HCT116 (cell line): ENCODE measurements at regions not wholly inside any gene's neighbourhood (a gene's known extent, or its start where the extent isn't known, plus 50 kb on each side); places are given as distances from the start of the nearest gene placed in this dataset.

Experiments
- ATAC-seq: fragments of 200-7000 bp; cut with Tn5 transposase; 2 replicates; pipeline ENCODE4 v1.9.1; 2020; ENCODE audit warnings: mild to moderate bottlenecking, moderate library complexity
- BruUV-seq: library from RNA; stranded (reverse); fragments of 400-500 nt; replicated peaks from 2 replicates; lab custom pipeline; 2021; lab: Mats Ljungman, UMichigan
- CTCF ChIA-PET: fragments of 300-600 bp; sonication (Branson Sonifier 250); formaldehyde crosslinking; loops from one replicate; lab custom pipeline; 2021; ENCODE audit warnings: antibody characterized with exemption; lab: Charles Lee
- POLR2A ChIA-PET: fragments of 300-600, 350-600 bp; sonication (Branson Sonifier 250); formaldehyde crosslinking; loops from one replicate; lab custom pipeline; 2021; ENCODE audit warnings: antibody characterized with exemption; lab: Charles Lee
- RAD21 ChIA-PET, 2 experiments: fragments of 300-600 bp; sonication (Branson Sonifier 250); formaldehyde crosslinking; loops; one replicate each; lab custom pipeline; 2023; ENCODE audit warnings: low total read pairs in 2 of 2; ENCODE audit not compliant: uncharacterized antibody in 2 of 2, unreplicated experiment in 2 of 2, low non-redundant PET in 1 of 2; lab: Charles Lee
- DNase-seq: peaks from one replicate; pipeline ENCODE4 v3.0.0-alpha.2; 2010; ENCODE audit warnings: low read depth, low spot score
- H2AFZ ChIP-seq: fragments of 200-600 bp; shearing (Covaris generic), sonication (generic); 2 replicates; pipeline ENCODE4 v1.6.1; 2017; ENCODE audit warnings: low read depth, mixed run types, mixed read lengths, antibody characterized with exemption, low read length; ENCODE audit not compliant: poor library complexity, severe bottlenecking
- H3K27ac ChIP-seq: 2 replicates; pipeline ENCODE4 v1.5.1; 2012; ENCODE audit warnings: low read depth, low read length
- H3K27me3 ChIP-seq: fragments of 200-600 bp; sonication (generic); 2 replicates; pipeline ENCODE4 v1.6.1; 2016; ENCODE audit warnings: mixed run types, low read length, mixed read lengths; ENCODE audit not compliant: insufficient read depth
- H3K36me3 ChIP-seq, 2 experiments: fragments of 200-500 bp in 1 of 2; fragments of 200-600 bp in 1 of 2; sonication (Bioruptor generic) in 1 of 2; sonication (generic) in 1 of 2; 2 replicates each; pipeline versions ENCODE4 v1.5.1 to v1.6.1; 2014 to 2016; ENCODE audit warnings: low read length in 2 of 2, inconsistent platforms in 1 of 2, mixed read lengths in 1 of 2, mixed run types in 1 of 2; ENCODE audit not compliant: insufficient read depth in 2 of 2, control insufficient read depth in 1 of 2
- H3K4me1 ChIP-seq, 2 experiments: fragments of 200-600 bp in 1 of 2; sonication (generic) in 1 of 2; 2 replicates each; pipeline versions ENCODE4 v1.5.1 to v1.6.1; 2012 to 2017; ENCODE audit warnings: low read length in 2 of 2, inconsistent platforms in 1 of 2, mild to moderate bottlenecking in 1 of 2, mixed read lengths in 1 of 2, mixed run types in 1 of 2, moderate library complexity in 1 of 2; ENCODE audit not compliant: insufficient read depth in 2 of 2, control insufficient read depth in 1 of 2
- H3K4me2 ChIP-seq: fragments of 200-600 bp; sonication (generic); 2 replicates; pipeline ENCODE4 v1.6.1; 2017; ENCODE audit warnings: mixed run types, low read length, mixed read lengths
- H3K4me3 ChIP-seq, 2 experiments: fragments of 200-600 bp in 1 of 2; sonication (generic) in 1 of 2; replicated peaks in 1 of 2; 2 replicates each; pipeline ENCODE4 v1.5.1; 2011 to 2016; ENCODE audit warnings: low read length in 2 of 2, control low read depth in 1 of 2, low read depth in 1 of 2, mild to moderate bottlenecking in 1 of 2, mixed read lengths in 1 of 2, mixed run types in 1 of 2
- H3K79me2 ChIP-seq: fragments of 200-600 bp; sonication (generic); 2 replicates; pipeline ENCODE4 v1.6.1; 2017; ENCODE audit warnings: mild to moderate bottlenecking, mixed run types, low read length, moderate library complexity, mixed read lengths; ENCODE audit not compliant: insufficient read depth
- H3K9ac ChIP-seq: fragments of 200-600 bp; sonication (generic); 2 replicates; pipeline ENCODE4 v1.6.1; 2016; ENCODE audit warnings: low read length, mixed read lengths
- H3K9me2 ChIP-seq: fragments of 200-600 bp; sonication (generic), shearing (Covaris generic); 2 replicates; pipeline ENCODE4 v1.6.1; 2017; ENCODE audit warnings: mixed run types, mild to moderate bottlenecking, moderate library complexity; ENCODE audit not compliant: insufficient read depth
- H3K9me3 ChIP-seq, 2 experiments: fragments of 200-500 bp in 1 of 2; fragments of 200-600 bp in 1 of 2; sonication (Bioruptor generic) in 1 of 2; sonication (generic) in 1 of 2; 2 replicates each; pipeline ENCODE4 v1.6.1; 2014 to 2017; ENCODE audit warnings: low read length in 2 of 2, mixed read lengths in 2 of 2, inconsistent platforms in 1 of 2, low read depth in 1 of 2, mild to moderate bottlenecking in 1 of 2, mixed run types in 1 of 2, moderate library complexity in 1 of 2; ENCODE audit not compliant: control insufficient read depth in 1 of 2, insufficient read depth in 1 of 2
- H4K20me1 ChIP-seq: fragments of 200-600 bp; sonication (generic), shearing (Covaris generic); 2 replicates; pipeline ENCODE4 v1.6.1; 2017; ENCODE audit warnings: mixed run types, mild to moderate bottlenecking, moderate library complexity; ENCODE audit not compliant: insufficient read depth
- CBX3 ChIP-seq: IDR thresholded peaks from 2 replicates; pipeline ENCODE4 v1.6.1; 2012; ENCODE audit warnings: low read depth
- CEBPB ChIP-seq: IDR thresholded peaks from 2 replicates; pipeline ENCODE4 v1.6.1; 2012; ENCODE audit warnings: low read depth
- EGR1 ChIP-seq: IDR thresholded peaks from 2 replicates; pipeline ENCODE4 v1.6.1; 2012; ENCODE audit warnings: low read depth
- ELF1 ChIP-seq: IDR thresholded peaks from 2 replicates; pipeline ENCODE4 v1.6.1; 2012; ENCODE audit warnings: low read depth, borderline replicate concordance
- EZH2 ChIP-seq: fragments of 200-600 bp; sonication (generic); IDR thresholded peaks from 2 replicates; pipeline ENCODE4 v1.6.1; 2017; ENCODE audit warnings: antibody characterized with exemption, mixed run types
- FOSL1 ChIP-seq: IDR thresholded peaks from 2 replicates; pipeline ENCODE4 v1.6.1; 2012; ENCODE audit warnings: low read depth
- POLR2AphosphoS5 ChIP-seq: IDR thresholded peaks from 2 replicates; pipeline ENCODE4 v1.6.1; 2011; ENCODE audit warnings: mild to moderate bottlenecking, low read depth, low read length, moderate library complexity
- REST ChIP-seq: IDR thresholded peaks from 2 replicates; pipeline ENCODE4 v1.6.1; 2012; ENCODE audit warnings: low read depth
- SIN3A ChIP-seq: IDR thresholded peaks from 2 replicates; pipeline ENCODE4 v1.6.1; 2012; ENCODE audit warnings: low read depth
- SP1 ChIP-seq: IDR thresholded peaks from 2 replicates; pipeline ENCODE4 v1.6.1; 2012; ENCODE audit warnings: low read depth
- SRF ChIP-seq: IDR thresholded peaks from 2 replicates; pipeline ENCODE4 v1.6.1; 2012; ENCODE audit warnings: low read depth
- TCF7L2 ChIP-seq: IDR thresholded peaks from 2 replicates; pipeline ENCODE4 v1.7.0; 2011; ENCODE audit warnings: borderline replicate concordance, inconsistent platforms; ENCODE audit not compliant: insufficient read depth, insufficient read length; ENCODE audit errors: extremely low read depth
- ZFX ChIP-seq: fragments of 450-650 bp; IDR thresholded peaks from 2 replicates; pipeline ENCODE4 v1.6.1; 2017
- intact Hi-C: fragments of 100-400 bp; cut with micrococcal nuclease; formaldehyde crosslinking; loops from 2 replicates; pipeline ENCODE4 v1.10.0; 2022
- TF ChIP-seq, protein P1 (sequence below), 3 experiments: fragments of 200-600 bp in 1 of 3; sonication (generic) in 1 of 3; IDR thresholded peaks in 2 of 3; conservative IDR thresholded peaks in 1 of 3; 2 replicates each; pipeline ENCODE4 v1.5.1; 2012 to 2017; ENCODE audit warnings: low read depth in 2 of 3, low read length in 2 of 3, antibody characterized with exemption in 1 of 3, borderline replicate concordance in 1 of 3, control low read depth in 1 of 3, mild to moderate bottlenecking in 1 of 3, mixed read lengths in 1 of 3, mixed run types in 1 of 3, moderate library complexity in 1 of 3; ENCODE audit not compliant: insufficient read depth in 1 of 3
- TF ChIP-seq, protein P2 (sequence below): IDR thresholded peaks from 2 replicates; pipeline ENCODE4 v1.6.1; 2011; ENCODE audit warnings: mild to moderate bottlenecking, low read length, moderate library complexity; ENCODE audit not compliant: insufficient replicate concordance; ENCODE audit errors: extremely low read depth

- no TSS peak for BruUV-seq
- ChIA-PET RAD21 (no interaction called here), POLR2A (no interaction called here), CTCF (interaction anchor here (0.7 to 1.2 kb wide), 5 partner anchors 8 to 449 kb away, joined by 3 to 6 read pairs (median 3); no protein-coding TSS in a partner anchor)
- Histone ChIP-seq H3K4me1 (no peaks in the 10 kb centered on the region), H3K4me3 (no peak overlapping the region), H3K9ac (no peak overlapping the region), H2AFZ (no peak overlapping the region), H4K20me1 (no peaks in the 10 kb centered on the region), H3K36me3 (no peaks in the 10 kb centered on the region), H3K9me3 (no peaks in the 10 kb centered on the region), H3K4me2 (no peak overlapping the region), H3K79me2 (no peaks in the 10 kb centered on the region), H3K27ac (no peak overlapping the region), H3K9me2 (no peaks in the 10 kb centered on the region), H3K27me3 (no peaks in the 10 kb centered on the region)
- ATAC-seq (no peak), DNase-seq (no peak)
- intact Hi-C loops, result loop anchor here (10.0 kb wide), 1 partner anchor 110 kb away; no protein-coding TSS in a partner anchor
- TF ChIP-seq SRF (no peak), ELF1 (no peak), ZFX (no peak), TCF7L2 (no peak), POLR2AphosphoS5 (no peak), EGR1 (no peak), SIN3A (no peak), CBX3 (no peak), FOSL1 (no peak), CEBPB (no peak), REST (no peak), EZH2 (no peak), SP1 (no peak)
- TF ChIP-seq, protein P1, sequence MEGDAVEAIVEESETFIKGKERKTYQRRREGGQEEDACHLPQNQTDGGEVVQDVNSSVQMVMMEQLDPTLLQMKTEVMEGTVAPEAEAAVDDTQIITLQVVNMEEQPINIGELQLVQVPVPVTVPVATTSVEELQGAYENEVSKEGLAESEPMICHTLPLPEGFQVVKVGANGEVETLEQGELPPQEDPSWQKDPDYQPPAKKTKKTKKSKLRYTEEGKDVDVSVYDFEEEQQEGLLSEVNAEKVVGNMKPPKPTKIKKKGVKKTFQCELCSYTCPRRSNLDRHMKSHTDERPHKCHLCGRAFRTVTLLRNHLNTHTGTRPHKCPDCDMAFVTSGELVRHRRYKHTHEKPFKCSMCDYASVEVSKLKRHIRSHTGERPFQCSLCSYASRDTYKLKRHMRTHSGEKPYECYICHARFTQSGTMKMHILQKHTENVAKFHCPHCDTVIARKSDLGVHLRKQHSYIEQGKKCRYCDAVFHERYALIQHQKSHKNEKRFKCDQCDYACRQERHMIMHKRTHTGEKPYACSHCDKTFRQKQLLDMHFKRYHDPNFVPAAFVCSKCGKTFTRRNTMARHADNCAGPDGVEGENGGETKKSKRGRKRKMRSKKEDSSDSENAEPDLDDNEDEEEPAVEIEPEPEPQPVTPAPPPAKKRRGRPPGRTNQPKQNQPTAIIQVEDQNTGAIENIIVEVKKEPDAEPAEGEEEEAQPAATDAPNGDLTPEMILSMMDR (IDR thresholded peaks at IDR 0.05 in 2 of 3, conservative IDR thresholded peaks at IDR 0.05 in 1 of 3; ENCODE audit: borderline replicate concordance in 1 of 3, insufficient read depth in 1 of 3, low read depth in 2 of 3, low read length in 2 of 3), result no peak
- TF ChIP-seq, protein P2, sequence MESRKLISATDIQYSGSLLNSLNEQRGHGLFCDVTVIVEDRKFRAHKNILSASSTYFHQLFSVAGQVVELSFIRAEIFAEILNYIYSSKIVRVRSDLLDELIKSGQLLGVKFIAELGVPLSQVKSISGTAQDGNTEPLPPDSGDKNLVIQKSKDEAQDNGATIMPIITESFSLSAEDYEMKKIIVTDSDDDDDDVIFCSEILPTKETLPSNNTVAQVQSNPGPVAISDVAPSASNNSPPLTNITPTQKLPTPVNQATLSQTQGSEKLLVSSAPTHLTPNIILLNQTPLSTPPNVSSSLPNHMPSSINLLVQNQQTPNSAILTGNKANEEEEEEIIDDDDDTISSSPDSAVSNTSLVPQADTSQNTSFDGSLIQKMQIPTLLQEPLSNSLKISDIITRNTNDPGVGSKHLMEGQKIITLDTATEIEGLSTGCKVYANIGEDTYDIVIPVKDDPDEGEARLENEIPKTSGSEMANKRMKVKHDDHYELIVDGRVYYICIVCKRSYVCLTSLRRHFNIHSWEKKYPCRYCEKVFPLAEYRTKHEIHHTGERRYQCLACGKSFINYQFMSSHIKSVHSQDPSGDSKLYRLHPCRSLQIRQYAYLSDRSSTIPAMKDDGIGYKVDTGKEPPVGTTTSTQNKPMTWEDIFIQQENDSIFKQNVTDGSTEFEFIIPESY, result no peak
Measured at GRCh38 chr5:86565197-86565789, 52.4 kb upstream of the COX7C start.
